Glutamatergic neuron (in vitro differentiated cells): ENCODE measurements at regions not wholly inside any gene's neighbourhood (a gene's known extent, or its start where the extent isn't known, plus 50 kb on each side); places are given as distances from the start of the nearest gene placed in this dataset.
"Not testable (repeated sequence)": the region's sequence is repeated elsewhere in the genome, so short reads cannot be mapped to it uniquely, and the experiment has no call there.

Source experiments
- DNase-seq: peaks from one replicate; pipeline ENCODE4 v3.0.0; 2022
- H3K27ac Mint-ChIP-seq: one replicate; pipeline ENCODE4 v1.8.0; 2020; ENCODE audit warnings: mild to moderate bottlenecking, mixed read lengths, inconsistent platforms; ENCODE audit not compliant: unreplicated experiment
- H3K27me3 Mint-ChIP-seq: one replicate; pipeline ENCODE4 v1.8.0; 2020; ENCODE audit warnings: mild to moderate bottlenecking, moderate library complexity, mixed read lengths, inconsistent platforms; ENCODE audit not compliant: unreplicated experiment
- H3K36me3 Mint-ChIP-seq: one replicate; pipeline ENCODE4 v1.8.0; 2020; ENCODE audit warnings: mild to moderate bottlenecking, mixed read lengths, inconsistent platforms; ENCODE audit not compliant: unreplicated experiment
- H3K4me1 Mint-ChIP-seq: one replicate; pipeline ENCODE4 v1.8.0; 2020; ENCODE audit warnings: mild to moderate bottlenecking, low read depth, mixed read lengths, inconsistent platforms; ENCODE audit not compliant: unreplicated experiment
- H3K4me3 Mint-ChIP-seq: one replicate; pipeline ENCODE4 v1.8.0; 2020; ENCODE audit warnings: mild to moderate bottlenecking, mixed read lengths, inconsistent platforms; ENCODE audit not compliant: unreplicated experiment
- H3K9me3 Mint-ChIP-seq: one replicate; pipeline ENCODE4 v1.8.0; 2020; ENCODE audit warnings: mild to moderate bottlenecking, moderate library complexity, mixed read lengths, inconsistent platforms; ENCODE audit not compliant: unreplicated experiment
- CTCF ChIP-seq: fragments of 200-600 bp; sonication (generic); IDR thresholded peaks from one replicate; pipeline ENCODE4 v1.5.0; 2021; ENCODE audit not compliant: partially characterized antibody, unreplicated experiment

- H3K4me3 Mint-ChIP-seq = no peak overlapping the region
- no peak overlapping the region for H3K27ac Mint-ChIP-seq
- H3K27me3 Mint-ChIP-seq = no peaks in the 10 kb centered on the region
- TF ChIP-seq CTCF = no peak
- H3K4me1 Mint-ChIP-seq = peaks cover 4% of the 10 kb centered on the region
- no peaks in the 10 kb centered on the region for H3K9me3 Mint-ChIP-seq
- DNase-seq = no peak
- H3K36me3 Mint-ChIP-seq = no peaks in the 10 kb centered on the region
Measured at GRCh38 chrX:3501833-3502535, 155.5 kb upstream of the MXRA5 start.

- H3K27ac Mint-ChIP-seq, DNase-seq, H3K4me3 Mint-ChIP-seq, H3K36me3 Mint-ChIP-seq, H3K4me1 Mint-ChIP-seq, H3K27me3 Mint-ChIP-seq, H3K9me3 Mint-ChIP-seq: not testable (repeated sequence)
Measured at GRCh38 chrX:3495836-3496769, 149.7 kb upstream of the MXRA5 start.

- H3K4me1 Mint-ChIP-seq = peaks cover 2% of the 10 kb centered on the region
- H3K4me3 Mint-ChIP-seq = no peak overlapping the region
- no peaks in the 10 kb centered on the region for H3K36me3 Mint-ChIP-seq
- no peaks in the 10 kb centered on the region for H3K27me3 Mint-ChIP-seq
- TF ChIP-seq CTCF = no peak
- H3K27ac Mint-ChIP-seq = no peak overlapping the region
- H3K9me3 Mint-ChIP-seq = no peaks in the 10 kb centered on the region
- no peak for DNase-seq
Measured at GRCh38 chrX:3493605-3494004, 147.2 kb upstream of the MXRA5 start.

- Mint-ChIP-seq H3K4me3 (no peak overlapping the region), H3K27ac (no peak overlapping the region), H3K4me1 (no peaks in the 10 kb centered on the region), H3K36me3 (no peaks in the 10 kb centered on the region), H3K9me3 (no peaks in the 10 kb centered on the region), H3K27me3 (no peaks in the 10 kb centered on the region)
- no peak for DNase-seq
- TF ChIP-seq CTCF = no peak
Measured at GRCh38 chrX:3485727-3486126, 139.3 kb upstream of the MXRA5 start.

- H3K36me3 Mint-ChIP-seq = no peaks in the 10 kb centered on the region
- TF ChIP-seq CTCF = no peak
- no peak overlapping the region for H3K27ac Mint-ChIP-seq
- H3K4me3 Mint-ChIP-seq = no peak overlapping the region
- no peak for DNase-seq
- H3K4me1 Mint-ChIP-seq = no peaks in the 10 kb centered on the region
- no peaks in the 10 kb centered on the region for H3K9me3 Mint-ChIP-seq
- H3K27me3 Mint-ChIP-seq = no peaks in the 10 kb centered on the region
Measured at GRCh38 chrX:3479026-3479425, 132.6 kb upstream of the MXRA5 start.
